Endodermal cell (in vitro differentiated cells): ENCODE measurements at regions not wholly inside any gene's neighbourhood (a gene's known extent, or its start where the extent isn't known, plus 50 kb on each side); places are given as distances from the start of the nearest gene placed in this dataset.

Experiments
- DNase-seq: peaks from one replicate; pipeline ENCODE4 v3.0.0-alpha.2; 2017
- H3K27ac ChIP-seq: 2 replicates; pipeline ENCODE4 v1.5.1; 2013; ENCODE audit warnings: mild to moderate bottlenecking, low read depth, low read length, moderate library complexity
- H3K27me3 ChIP-seq: 2 replicates; pipeline ENCODE4 v1.6.1; 2013; ENCODE audit warnings: mild to moderate bottlenecking, low read length, moderate library complexity; ENCODE audit not compliant: insufficient read depth, control insufficient read depth, poor library complexity, severe bottlenecking
- H3K36me3 ChIP-seq: 2 replicates; pipeline ENCODE4 v1.7.0; 2013; ENCODE audit warnings: mild to moderate bottlenecking, low read length, moderate library complexity; ENCODE audit not compliant: control insufficient read depth, insufficient read depth
- H3K4me1 ChIP-seq: one replicate; pipeline ENCODE4 v1.7.0; 2013; ENCODE audit warnings: low read length; ENCODE audit not compliant: control insufficient read depth, insufficient read depth
- H3K4me3 ChIP-seq: 2 replicates; pipeline ENCODE4 v1.5.1; 2013; ENCODE audit warnings: mild to moderate bottlenecking, low read length, moderate library complexity
- H3K9ac ChIP-seq: 2 replicates; pipeline ENCODE4 v1.6.1; 2013; ENCODE audit warnings: mild to moderate bottlenecking, low read length, moderate library complexity; ENCODE audit not compliant: poor library complexity, severe bottlenecking; ENCODE audit errors: extremely low read depth
- H3K9me3 ChIP-seq: 2 replicates; pipeline ENCODE4 v1.6.1; 2013; ENCODE audit warnings: mild to moderate bottlenecking, low read length, moderate library complexity; ENCODE audit not compliant: control insufficient read depth
- H3K27ac Mint-ChIP-seq: 2 replicates; pipeline ENCODE4 v1.8.0; 2020; ENCODE audit warnings: mixed read lengths
- H3K27me3 Mint-ChIP-seq: 2 replicates; pipeline ENCODE4 v1.8.0; 2021; ENCODE audit warnings: mild to moderate bottlenecking, mixed read lengths; ENCODE audit not compliant: insufficient read depth
- H3K36me3 Mint-ChIP-seq: 2 replicates; pipeline ENCODE4 v1.8.0; 2020; ENCODE audit warnings: low read depth, mixed read lengths
- H3K4me1 Mint-ChIP-seq: 2 replicates; pipeline ENCODE4 v1.8.0; 2020; ENCODE audit warnings: mixed read lengths
- H3K4me3 Mint-ChIP-seq: 2 replicates; pipeline ENCODE4 v1.8.0; 2020; ENCODE audit warnings: mild to moderate bottlenecking, moderate library complexity, mixed read lengths
- H3K9me3 Mint-ChIP-seq: 2 replicates; pipeline ENCODE4 v1.8.0; 2020; ENCODE audit warnings: mild to moderate bottlenecking, mixed read lengths
- WGBS, 2 experiments: methylation state at CpG; one replicate each; pipeline versions ENCODE4 v1.1.5 to v1.1.7; 2013; ENCODE audit warnings: missing lambda C conversion rate in 2 of 2, mixed read lengths in 1 of 2; ENCODE audit not compliant: insufficient coverage in 1 of 2, insufficient read length in 1 of 2; 5-methylcytosine and 5-hydroxymethylcytosine counted together
- TF ChIP-seq, protein P1 (sequence below): fragments of 200-600 bp; sonication (generic); conservative IDR thresholded peaks from 2 replicates; pipeline ENCODE4 v1.5.0; 2021; ENCODE audit warnings: antibody characterized with exemption, mild to moderate bottlenecking

DNA sequence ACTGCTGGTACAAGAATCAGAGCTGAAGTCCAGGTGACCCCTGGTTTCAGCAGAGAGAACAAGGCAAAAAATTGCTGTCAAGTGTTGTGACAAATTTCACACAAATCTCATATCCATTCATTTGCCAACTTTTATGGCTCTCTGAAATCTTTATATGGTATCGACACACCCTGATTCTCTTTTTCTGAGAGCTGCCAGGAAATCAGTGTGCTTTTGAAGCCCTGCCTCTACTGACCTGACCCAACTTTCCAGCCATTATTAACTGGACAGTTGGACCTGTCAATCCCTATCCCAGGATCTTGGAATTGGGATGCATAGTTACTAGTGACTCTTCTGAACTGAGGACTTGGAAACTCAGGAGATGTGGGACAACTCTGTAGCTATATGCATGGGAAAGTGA lies 288.2 kb upstream of the GADL1 start:
- H3K9me3 ChIP-seq = no peaks in the 10 kb centered on the region
- H3K9me3 Mint-ChIP-seq = no peaks in the 10 kb centered on the region
- no peak for DNase-seq
- no peak overlapping the region for H3K9ac ChIP-seq
- no peaks in the 10 kb centered on the region for H3K4me1 ChIP-seq
- H3K27ac ChIP-seq = no peak overlapping the region
- H3K4me3 Mint-ChIP-seq = no peak overlapping the region
- no peak overlapping the region for H3K4me3 ChIP-seq
- no peaks in the 10 kb centered on the region for H3K27me3 ChIP-seq
- no peak overlapping the region for H3K27ac Mint-ChIP-seq
- no peaks in the 10 kb centered on the region for H3K27me3 Mint-ChIP-seq
- peaks cover 11% of the 10 kb centered on the region for H3K4me1 Mint-ChIP-seq
- WGBS, 2 experiments = 91 to 100% methylated on average over 1 of the region's 1 CpG
- no peaks in the 10 kb centered on the region for H3K36me3 Mint-ChIP-seq
- H3K36me3 ChIP-seq = no peaks in the 10 kb centered on the region
- TF ChIP-seq, protein P1, sequence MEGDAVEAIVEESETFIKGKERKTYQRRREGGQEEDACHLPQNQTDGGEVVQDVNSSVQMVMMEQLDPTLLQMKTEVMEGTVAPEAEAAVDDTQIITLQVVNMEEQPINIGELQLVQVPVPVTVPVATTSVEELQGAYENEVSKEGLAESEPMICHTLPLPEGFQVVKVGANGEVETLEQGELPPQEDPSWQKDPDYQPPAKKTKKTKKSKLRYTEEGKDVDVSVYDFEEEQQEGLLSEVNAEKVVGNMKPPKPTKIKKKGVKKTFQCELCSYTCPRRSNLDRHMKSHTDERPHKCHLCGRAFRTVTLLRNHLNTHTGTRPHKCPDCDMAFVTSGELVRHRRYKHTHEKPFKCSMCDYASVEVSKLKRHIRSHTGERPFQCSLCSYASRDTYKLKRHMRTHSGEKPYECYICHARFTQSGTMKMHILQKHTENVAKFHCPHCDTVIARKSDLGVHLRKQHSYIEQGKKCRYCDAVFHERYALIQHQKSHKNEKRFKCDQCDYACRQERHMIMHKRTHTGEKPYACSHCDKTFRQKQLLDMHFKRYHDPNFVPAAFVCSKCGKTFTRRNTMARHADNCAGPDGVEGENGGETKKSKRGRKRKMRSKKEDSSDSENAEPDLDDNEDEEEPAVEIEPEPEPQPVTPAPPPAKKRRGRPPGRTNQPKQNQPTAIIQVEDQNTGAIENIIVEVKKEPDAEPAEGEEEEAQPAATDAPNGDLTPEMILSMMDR = no peak

DNA sequence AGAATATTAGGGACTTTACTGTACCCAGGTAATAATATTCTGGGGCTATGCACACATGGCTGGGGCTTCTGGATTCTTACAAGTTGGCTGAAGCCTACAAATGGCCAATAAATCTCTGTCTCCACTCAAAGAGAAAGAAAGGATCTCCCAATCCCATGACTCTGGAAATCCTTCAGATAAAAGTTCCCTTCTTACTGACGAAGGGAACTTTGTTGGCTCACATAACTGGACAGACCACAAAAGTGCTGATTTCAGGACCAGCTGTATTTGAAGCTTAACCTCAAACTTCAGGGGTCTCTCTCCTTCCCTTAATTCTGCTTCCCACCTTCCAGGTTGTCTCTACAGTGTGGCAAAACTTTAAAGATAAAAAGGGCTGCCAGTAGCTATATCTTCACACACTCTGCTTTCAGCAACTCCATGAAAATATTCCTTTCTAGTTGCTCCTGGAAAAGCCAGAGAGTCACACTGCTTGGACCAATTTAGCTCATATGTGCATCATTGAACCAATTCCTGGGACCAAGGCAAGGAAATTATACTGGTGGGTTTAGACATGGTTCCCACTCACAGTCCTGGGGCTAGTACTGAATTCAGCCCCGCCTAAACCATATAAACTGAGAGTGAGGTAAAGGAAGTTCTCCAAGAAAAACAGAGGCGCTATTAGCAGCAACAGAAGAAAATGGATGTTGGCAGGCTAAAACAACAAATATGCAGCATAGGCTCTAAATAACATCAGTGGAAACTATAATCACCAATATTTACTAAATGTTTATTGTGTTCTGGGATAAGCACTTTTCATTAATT lies 290.0 kb upstream of the GADL1 start:
- no peaks in the 10 kb centered on the region for H3K9me3 Mint-ChIP-seq
- H3K36me3 ChIP-seq = no peaks in the 10 kb centered on the region
- WGBS, 2 experiments = 96 to 100% methylated on average over 2 to 3 of the region's 3 CpGs
- peaks cover 11% of the 10 kb centered on the region for H3K4me1 Mint-ChIP-seq
- H3K27me3 Mint-ChIP-seq = no peaks in the 10 kb centered on the region
- DNase-seq = no peak
- H3K4me3 Mint-ChIP-seq = no peak overlapping the region
- no peaks in the 10 kb centered on the region for H3K9me3 ChIP-seq
- H3K27ac ChIP-seq = no peak overlapping the region
- H3K27ac Mint-ChIP-seq = no peak overlapping the region
- no peak overlapping the region for H3K4me3 ChIP-seq
- no peaks in the 10 kb centered on the region for H3K27me3 ChIP-seq
- no peaks in the 10 kb centered on the region for H3K36me3 Mint-ChIP-seq
- H3K9ac ChIP-seq = no peak overlapping the region
- no peaks in the 10 kb centered on the region for H3K4me1 ChIP-seq
- TF ChIP-seq, protein P1 = no peak

DNA sequence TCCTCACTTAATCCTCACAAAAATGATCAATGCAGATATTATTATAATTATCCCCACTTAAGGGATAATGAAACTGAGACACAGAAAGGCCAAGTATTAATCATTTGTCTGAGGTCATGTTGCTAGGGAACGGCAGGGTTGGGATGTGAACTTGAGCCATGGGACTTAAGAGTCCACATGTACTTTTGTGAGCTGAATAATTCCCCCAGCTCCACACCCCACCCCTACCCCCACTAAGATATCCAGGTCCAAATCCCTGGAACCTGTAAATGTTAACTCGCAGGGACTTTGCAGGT lies 290.5 kb upstream of the GADL1 start:
- DNase-seq = no peak
- Histone ChIP-seq H3K27me3 (no peaks in the 10 kb centered on the region), H3K4me1 (no peaks in the 10 kb centered on the region), H3K36me3 (no peaks in the 10 kb centered on the region), H3K9ac (no peak overlapping the region), H3K27ac (no peak overlapping the region), H3K9me3 (no peaks in the 10 kb centered on the region), H3K4me3 (no peak overlapping the region)
- no peaks in the 10 kb centered on the region for H3K36me3 Mint-ChIP-seq
- H3K27me3 Mint-ChIP-seq = no peaks in the 10 kb centered on the region
- H3K4me1 Mint-ChIP-seq = peaks cover 11% of the 10 kb centered on the region
- no peak overlapping the region for H3K27ac Mint-ChIP-seq
- TF ChIP-seq, protein P1 = no peak
- no peaks in the 10 kb centered on the region for H3K9me3 Mint-ChIP-seq
- no peak overlapping the region for H3K4me3 Mint-ChIP-seq
- 97% methylated on average over 2 of the region's 2 CpGs; no CpG with 5 or more reads in 1 of the 2 experiments for WGBS, 2 experiments
